ENCODE measurements at regions not wholly inside any gene's neighbourhood (a gene's known extent, or its start where the extent isn't known, plus 50 kb on each side); places are given as distances from the start of the nearest gene placed in this dataset.

DNA sequence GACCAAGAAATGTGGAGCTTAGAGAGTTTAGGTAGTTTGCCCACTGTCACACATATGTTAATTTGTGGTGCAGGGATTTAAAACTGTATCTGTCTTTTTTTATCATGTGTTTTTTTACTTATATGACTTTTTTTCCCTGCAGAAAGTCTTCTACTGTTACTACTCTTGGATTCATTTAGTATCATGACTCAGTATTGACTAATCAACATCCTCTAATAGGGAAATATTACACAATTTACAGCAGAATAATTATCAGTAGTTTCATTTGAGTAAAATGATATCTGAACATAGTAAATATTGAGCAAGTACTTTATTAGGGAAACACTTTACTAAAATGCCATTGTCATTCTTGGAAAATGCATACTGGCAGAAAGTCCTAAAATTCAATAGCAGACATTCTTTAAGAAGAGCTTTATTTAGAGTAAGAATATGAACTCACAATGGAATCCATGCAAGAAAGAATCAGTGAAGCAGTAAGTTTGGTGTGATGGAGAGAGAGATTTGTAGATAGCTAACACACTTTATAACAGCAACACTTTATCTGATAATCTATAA lies 425.9 kb upstream of the SLC8A1 start:
- TF ChIP-seq, protein P1, sequence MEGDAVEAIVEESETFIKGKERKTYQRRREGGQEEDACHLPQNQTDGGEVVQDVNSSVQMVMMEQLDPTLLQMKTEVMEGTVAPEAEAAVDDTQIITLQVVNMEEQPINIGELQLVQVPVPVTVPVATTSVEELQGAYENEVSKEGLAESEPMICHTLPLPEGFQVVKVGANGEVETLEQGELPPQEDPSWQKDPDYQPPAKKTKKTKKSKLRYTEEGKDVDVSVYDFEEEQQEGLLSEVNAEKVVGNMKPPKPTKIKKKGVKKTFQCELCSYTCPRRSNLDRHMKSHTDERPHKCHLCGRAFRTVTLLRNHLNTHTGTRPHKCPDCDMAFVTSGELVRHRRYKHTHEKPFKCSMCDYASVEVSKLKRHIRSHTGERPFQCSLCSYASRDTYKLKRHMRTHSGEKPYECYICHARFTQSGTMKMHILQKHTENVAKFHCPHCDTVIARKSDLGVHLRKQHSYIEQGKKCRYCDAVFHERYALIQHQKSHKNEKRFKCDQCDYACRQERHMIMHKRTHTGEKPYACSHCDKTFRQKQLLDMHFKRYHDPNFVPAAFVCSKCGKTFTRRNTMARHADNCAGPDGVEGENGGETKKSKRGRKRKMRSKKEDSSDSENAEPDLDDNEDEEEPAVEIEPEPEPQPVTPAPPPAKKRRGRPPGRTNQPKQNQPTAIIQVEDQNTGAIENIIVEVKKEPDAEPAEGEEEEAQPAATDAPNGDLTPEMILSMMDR (conservative IDR thresholded peaks at IDR 0.05; ENCODE audit: low read depth, low read length), result no peak
- DNase-seq (ENCODE audit: low read depth), result no peak
- no peak overlapping the region for H3K4me3 ChIP-seq (ENCODE audit: low read depth, low read length)

DNA sequence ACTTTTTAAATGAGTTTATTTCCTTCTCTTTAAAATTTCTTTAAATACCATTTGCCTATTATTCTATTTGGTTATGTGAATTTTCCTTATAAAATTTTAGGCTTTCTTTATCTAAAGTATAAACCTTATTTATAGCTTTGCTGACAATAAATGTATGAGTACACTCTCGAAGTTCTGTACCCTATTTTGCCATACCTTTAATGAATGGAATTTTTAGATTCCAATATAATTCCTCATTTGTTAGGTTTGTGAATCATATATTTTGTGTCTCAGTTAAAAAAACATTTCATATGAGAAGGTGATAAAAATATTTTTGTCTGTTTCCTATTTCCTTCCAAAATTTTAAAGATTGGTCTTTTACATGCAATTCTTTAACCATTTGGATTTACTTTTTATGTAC lies 427.4 kb upstream of the SLC8A1 start:
- TF ChIP-seq, protein P1 (conservative IDR thresholded peaks at IDR 0.05; ENCODE audit: low read depth, low read length), result no peak
- no peak for DNase-seq (ENCODE audit: low read depth)
- no peak overlapping the region for H3K4me3 ChIP-seq (ENCODE audit: low read depth, low read length)

DNA sequence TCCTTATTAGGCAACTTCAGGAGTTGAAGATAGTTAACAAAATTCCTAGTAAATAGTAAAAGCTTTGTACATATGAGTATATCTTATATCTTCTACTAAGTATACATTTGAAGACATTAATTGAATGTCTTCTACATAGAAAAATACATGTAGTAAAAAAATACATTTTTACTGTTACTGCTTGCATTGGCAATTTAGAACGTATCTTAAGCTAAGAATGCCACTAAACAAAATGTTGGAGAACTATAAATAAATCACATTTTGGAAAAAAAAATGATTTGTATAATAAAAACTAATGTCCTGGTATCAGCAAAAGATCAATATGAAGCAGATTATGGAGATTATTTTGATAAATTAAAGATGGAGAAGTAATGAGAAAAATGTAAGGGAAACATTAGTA lies 434.2 kb upstream of the SLC8A1 start:
- TF ChIP-seq, protein P1 (conservative IDR thresholded peaks at IDR 0.05; ENCODE audit: low read depth, low read length), result no peak
- DNase-seq (ENCODE audit: low read depth), result no peak
- no peak overlapping the region for H3K4me3 ChIP-seq (ENCODE audit: low read depth, low read length)

DNA sequence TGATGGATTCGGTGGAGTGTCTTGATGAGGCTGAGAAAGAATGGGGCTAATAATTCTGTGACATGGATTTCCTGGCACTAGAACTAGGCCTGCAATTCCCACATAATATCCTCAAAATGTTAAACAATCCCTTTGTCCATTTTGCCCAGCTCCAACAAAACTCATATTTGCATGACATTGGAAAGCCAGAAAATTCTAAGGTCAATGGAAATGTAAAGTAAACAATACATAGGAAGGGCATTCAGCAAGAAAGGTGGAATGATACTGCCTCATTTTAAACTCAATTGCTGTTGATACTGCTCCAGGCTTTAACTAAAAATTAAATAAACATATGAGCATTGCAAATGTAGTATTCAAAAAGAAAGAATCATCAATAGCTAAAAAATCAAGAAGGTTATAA lies 434.8 kb upstream of the SLC8A1 start:
- H3K4me3 ChIP-seq (ENCODE audit: low read depth, low read length), result no peak overlapping the region
- DNase-seq (ENCODE audit: low read depth), result no peak
- TF ChIP-seq, protein P1 (conservative IDR thresholded peaks at IDR 0.05; ENCODE audit: low read depth, low read length), result no peak

DNA sequence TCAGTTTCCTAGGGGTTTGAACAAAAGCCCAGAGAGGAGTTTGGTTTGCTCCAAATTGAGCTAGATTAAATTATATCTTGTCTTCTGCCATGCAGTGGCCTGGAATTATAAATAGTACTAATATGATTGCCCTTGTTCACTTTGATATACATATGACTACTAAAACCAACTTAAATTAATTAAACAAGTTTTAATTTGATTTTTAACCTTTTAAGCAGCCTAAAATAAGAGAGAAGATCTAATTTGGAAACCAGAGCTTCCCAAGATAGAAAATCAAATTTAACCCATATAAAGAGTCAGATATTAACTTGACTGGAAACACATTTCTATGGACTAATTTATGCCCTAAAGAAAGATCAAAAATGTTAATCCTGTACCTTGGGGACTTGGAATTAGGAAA lies 444.5 kb upstream of the SLC8A1 start:
- no peak for DNase-seq (ENCODE audit: low read depth)

DNA sequence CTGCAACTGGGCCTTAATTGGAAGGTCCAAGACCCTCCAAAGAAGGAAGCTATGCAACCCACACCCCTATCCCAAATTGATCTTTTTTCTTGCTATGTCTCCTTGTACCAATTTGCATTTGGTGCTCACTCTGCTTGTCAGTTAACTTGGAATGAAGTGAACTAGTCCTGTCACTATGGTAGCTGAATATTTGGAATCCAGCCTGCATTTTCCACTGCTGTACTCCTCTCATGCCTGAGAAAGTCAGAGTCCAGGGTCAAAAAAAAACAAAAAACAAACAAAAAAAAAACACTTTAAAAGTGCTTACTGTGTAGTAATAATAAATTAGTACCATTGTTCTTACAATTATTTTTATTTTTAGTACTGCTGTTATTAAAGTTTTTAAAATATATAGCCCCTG lies 462.8 kb upstream of the SLC8A1 start:
- H3K4me3 ChIP-seq (ENCODE audit: low read depth, low read length), result no peak overlapping the region
- TF ChIP-seq, protein P1 (conservative IDR thresholded peaks at IDR 0.05; ENCODE audit: low read depth, low read length), result no peak
- no peak for DNase-seq (ENCODE audit: low read depth)

More for the DNA sequence above, 444.5 kb upstream of the SLC8A1 start:
- TF ChIP-seq, protein P1 (conservative IDR thresholded peaks at IDR 0.05; ENCODE audit: low read depth, low read length), result no peak
- H3K4me3 ChIP-seq (ENCODE audit: low read depth, low read length), result no peak overlapping the region

DNA sequence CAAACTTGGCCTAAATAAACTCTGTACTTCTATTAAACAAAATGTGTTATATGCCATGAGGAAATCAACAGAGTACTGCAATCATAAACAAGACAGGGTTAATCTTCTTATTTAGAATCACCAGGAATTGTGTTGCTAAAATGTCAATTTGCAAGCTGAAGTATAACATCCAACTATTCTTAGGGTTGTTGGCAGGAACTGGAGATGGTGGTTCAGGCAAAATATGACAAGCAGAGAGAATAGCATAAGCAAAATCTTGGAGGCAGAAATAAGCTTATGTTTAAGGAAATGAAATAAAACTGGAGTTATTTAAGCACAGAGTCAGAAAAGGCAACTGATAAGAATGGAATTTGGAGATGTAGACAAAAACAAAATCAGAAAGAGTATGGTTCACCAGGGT lies 463.8 kb upstream of the SLC8A1 start:
- no peak for DNase-seq (ENCODE audit: low read depth)
- TF ChIP-seq, protein P1 (conservative IDR thresholded peaks at IDR 0.05; ENCODE audit: low read depth, low read length), result no peak
- no peak overlapping the region for H3K4me3 ChIP-seq (ENCODE audit: low read depth, low read length)
